GM18520 (cell line): ENCODE measurements at regions not wholly inside any gene's neighbourhood (a gene's known extent, or its start where the extent isn't known, plus 50 kb on each side); places are given as distances from the start of the nearest gene placed in this dataset.

Experiments used
- ATAC-seq: cut with Tn5 transposase; IDR thresholded peaks from one replicate; pipeline ENCODE4 v1.9.1; 2021; ENCODE audit not compliant: unreplicated experiment

- ATAC-seq = no peak
These were observed 58.4 kb upstream of the TNS3 start for GRCh38 chr7:47640265-47640664.

GRCh38 chr7:47639495-47640110 is 57.7 kb upstream of the TNS3 start:
- ATAC-seq = no peak

- ATAC-seq = no peak
These were observed 56.9 kb upstream of the TNS3 start for GRCh38 chr7:47638679-47639315.

GRCh38 chr7:47636433-47637175 is 54.7 kb upstream of the TNS3 start:
- ATAC-seq = no peak

- ATAC-seq = no peak
These were observed 54.1 kb upstream of the TNS3 start for GRCh38 chr7:47636081-47636432.

- no peak for ATAC-seq
These were observed 53.5 kb upstream of the TNS3 start for GRCh38 chr7:47635091-47636080.

GRCh38 chr7:47634273-47634672 is 52.4 kb upstream of the TNS3 start:
- no peak for ATAC-seq

GRCh38 chr7:47633134-47633533 is 51.2 kb upstream of the TNS3 start:
- ATAC-seq = no peak
